Dermis microvascular lymphatic vessel endothelial cell (primary cell): ENCODE measurements at regions not wholly inside any gene's neighbourhood (a gene's known extent, or its start where the extent isn't known, plus 50 kb on each side); places are given as distances from the start of the nearest gene placed in this dataset.
"Not testable (repeated sequence)": the region's sequence is repeated elsewhere in the genome, so short reads cannot be mapped to it uniquely, and the experiment has no call there.

Experiments
- DNase-seq, 2 donors: peaks; one replicate each; pipeline versions ENCODE4 v3.0.0 to v3.0.0-alpha.2; 2010; ENCODE audit warnings: low read depth in 2 of 2

- no peak for DNase-seq
Measured at GRCh38 chr7:37598824-37599223, 84.7 kb upstream of the GPR141 start.

GRCh38 chr7:37601321-37601720, 82.2 kb upstream of the GPR141 start:
- DNase-seq: no peak

- no peak for DNase-seq
Measured at GRCh38 chr7:37604078-37604477, 79.5 kb upstream of the GPR141 start.

- not testable (repeated sequence) for DNase-seq
Measured at GRCh38 chr7:37617406-37617805, 66.2 kb upstream of the GPR141 start.

- DNase-seq: no peak
Measured at GRCh38 chr7:37633048-37633447, 50.5 kb upstream of the GPR141 start.
